Urinary bladder (tissue), 3 donors: ENCODE measurements at regions not wholly inside any gene's neighbourhood (a gene's known extent, or its start where the extent isn't known, plus 50 kb on each side); places are given as distances from the start of the nearest gene placed in this dataset.

Experiments used
- DNase-seq: peaks from one replicate; pipeline ENCODE4 v3.0.0-alpha.2; 2015; ENCODE audit errors: extremely low spot score
- H3K27ac ChIP-seq: one replicate; pipeline ENCODE4 v1.5.1; 2013; ENCODE audit warnings: low read depth, mild to moderate bottlenecking, moderate library complexity
- H3K36me3 ChIP-seq: one replicate; pipeline ENCODE4 v1.6.1; 2013; ENCODE audit warnings: mild to moderate bottlenecking, moderate library complexity; ENCODE audit not compliant: insufficient read depth
- H3K4me1 ChIP-seq: one replicate; pipeline ENCODE4 v1.6.1; 2013; ENCODE audit warnings: mild to moderate bottlenecking, moderate library complexity; ENCODE audit not compliant: insufficient read depth
- H3K4me3 ChIP-seq: one replicate; pipeline ENCODE4 v1.5.1; 2013; ENCODE audit warnings: low read depth, low read length
- WGBS: extraction: QIAGEN DNeasy Blood & Tissue Kit; methylation state at CpG from one replicate; pipeline ENCODE4 v1.1.7; 2013; 5-methylcytosine and 5-hydroxymethylcytosine counted together
- donor health status: healthy with polysubstance abuse.
- donor health status: healthy.

DNA sequence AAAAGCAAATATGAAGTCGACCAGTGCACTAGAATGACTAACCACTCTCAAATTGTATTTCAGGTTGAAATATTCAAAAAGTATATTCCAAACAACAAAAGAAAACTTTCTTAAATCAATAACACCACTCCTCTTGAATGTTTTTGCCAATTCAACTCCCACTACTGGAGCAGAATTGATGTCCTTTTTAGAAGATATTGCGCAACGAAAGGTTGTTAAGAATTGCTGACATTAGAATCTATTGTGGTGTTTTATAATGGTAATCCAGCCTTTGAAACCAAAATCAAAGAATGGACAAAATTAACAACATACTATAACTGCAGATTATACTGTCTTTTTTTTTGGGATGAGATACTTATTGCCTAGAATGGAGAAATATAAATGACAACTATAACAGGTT is 331.3 kb downstream of the GRXCR1 start:
- H3K36me3 ChIP-seq = no peaks in the 10 kb centered on the region
- no peak overlapping the region for H3K4me3 ChIP-seq
- no peaks in the 10 kb centered on the region for H3K4me1 ChIP-seq
- DNase-seq = no peak
- WGBS = 90% methylated on average over 3 of the region's 3 CpGs
- no peak overlapping the region for H3K27ac ChIP-seq

- H3K4me3 ChIP-seq = no peak overlapping the region
- WGBS = 34% methylated on average over 2 of the region's 2 CpGs
- no peaks in the 10 kb centered on the region for H3K4me1 ChIP-seq
- DNase-seq = no peak
- no peak overlapping the region for H3K27ac ChIP-seq
- no peaks in the 10 kb centered on the region for H3K36me3 ChIP-seq
Measured at GRCh38 chr4:43224559-43224958, 332.0 kb downstream of the GRXCR1 start.

DNA sequence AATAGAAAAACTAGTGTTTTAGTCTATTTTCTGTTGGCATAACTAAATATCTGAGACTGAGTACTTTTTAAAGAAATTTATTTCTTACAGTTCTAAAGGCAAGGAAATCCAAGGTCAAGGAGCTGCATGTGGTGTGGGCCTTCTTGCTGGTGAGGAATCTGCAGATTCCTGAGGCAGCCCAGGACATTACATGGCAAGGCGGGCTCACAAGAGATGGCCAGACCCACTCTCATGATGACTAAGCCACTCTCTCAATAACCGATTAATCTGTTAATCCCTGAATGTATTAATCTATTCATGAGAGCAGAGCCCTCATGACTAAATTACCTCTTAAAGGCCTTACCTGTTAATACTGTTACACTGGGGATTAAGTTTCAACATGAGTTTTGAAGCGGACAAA is 340.8 kb downstream of the GRXCR1 start:
- Histone ChIP-seq H3K4me1 (no peaks in the 10 kb centered on the region), H3K4me3 (no peak overlapping the region), H3K36me3 (no peaks in the 10 kb centered on the region), H3K27ac (no peak overlapping the region)
- 95% methylated on average over 3 of the region's 3 CpGs for WGBS
- DNase-seq = no peak

GRCh38 chr4:43234626-43235415 is 342.3 kb downstream of the GRXCR1 start:
- DNase-seq = no peak
- Histone ChIP-seq H3K4me1 (no peaks in the 10 kb centered on the region), H3K27ac (no peak overlapping the region), H3K4me3 (no peak overlapping the region), H3K36me3 (no peaks in the 10 kb centered on the region)
- 68% methylated on average over 5 of the region's 5 CpGs for WGBS

GRCh38 chr4:43238008-43238407 is 345.5 kb downstream of the GRXCR1 start:
- no peak for DNase-seq
- no peaks in the 10 kb centered on the region for H3K4me1 ChIP-seq
- H3K27ac ChIP-seq = no peak overlapping the region
- H3K4me3 ChIP-seq = no peak overlapping the region
- 58% methylated on average over 1 of the region's 1 CpG for WGBS
- no peaks in the 10 kb centered on the region for H3K36me3 ChIP-seq

DNA sequence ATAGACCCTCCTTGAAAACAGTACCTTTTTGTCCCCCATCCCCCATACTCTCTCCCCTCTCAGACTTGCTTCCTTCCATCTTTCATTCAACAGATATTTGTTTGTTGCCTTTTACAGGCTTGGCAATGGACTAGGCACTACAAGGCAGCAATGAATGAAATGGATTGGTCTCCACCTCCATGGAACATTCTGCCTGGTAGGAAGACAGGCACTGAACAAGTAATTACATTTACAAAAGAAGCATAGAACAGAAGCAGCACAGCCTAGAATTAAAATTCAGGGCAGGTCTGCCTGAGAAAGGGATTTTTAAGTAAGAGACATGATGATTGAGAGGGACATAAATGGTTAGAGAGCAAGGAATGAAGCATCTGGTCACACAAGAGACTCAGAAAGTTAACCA is 346.1 kb downstream of the GRXCR1 start:
- no peak overlapping the region for H3K27ac ChIP-seq
- H3K4me3 ChIP-seq = no peak overlapping the region
- H3K36me3 ChIP-seq = no peaks in the 10 kb centered on the region
- H3K4me1 ChIP-seq = no peaks in the 10 kb centered on the region
- DNase-seq = no peak

GRCh38 chr4:43241104-43241503 is 348.6 kb downstream of the GRXCR1 start:
- no peak for DNase-seq
- H3K4me1 ChIP-seq = no peaks in the 10 kb centered on the region
- no peaks in the 10 kb centered on the region for H3K36me3 ChIP-seq
- no peak overlapping the region for H3K27ac ChIP-seq
- no peak overlapping the region for H3K4me3 ChIP-seq

DNA sequence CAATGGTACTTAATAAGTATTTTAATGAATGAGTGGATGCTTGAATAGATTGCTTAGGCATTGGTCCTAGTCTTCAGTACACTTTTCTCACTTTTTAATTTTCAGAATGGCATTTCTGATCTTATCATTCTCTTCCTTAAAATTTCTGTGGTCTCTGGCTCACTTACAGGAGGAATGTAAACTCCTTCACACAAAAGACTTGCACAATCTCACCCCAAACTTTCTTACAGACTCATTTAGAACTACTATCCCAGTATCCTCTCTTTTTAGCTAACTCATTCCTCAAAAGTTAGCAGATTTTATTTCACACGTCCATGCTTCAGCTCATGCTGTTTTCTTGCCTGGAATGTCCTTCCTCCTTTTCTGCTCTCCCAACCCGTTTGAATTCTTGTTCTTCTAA is 350.1 kb downstream of the GRXCR1 start:
- no peaks in the 10 kb centered on the region for H3K4me1 ChIP-seq
- WGBS = 55% methylated on average over 2 of the region's 2 CpGs
- H3K4me3 ChIP-seq = no peak overlapping the region
- DNase-seq = no peak
- no peaks in the 10 kb centered on the region for H3K36me3 ChIP-seq
- H3K27ac ChIP-seq = no peak overlapping the region

GRCh38 chr4:43243433-43244116 is 351.1 kb downstream of the GRXCR1 start:
- H3K4me3 ChIP-seq = no peak overlapping the region
- no peak for DNase-seq
- no peaks in the 10 kb centered on the region for H3K4me1 ChIP-seq
- no peak overlapping the region for H3K27ac ChIP-seq
- 90% methylated on average over 4 of the region's 4 CpGs for WGBS
- no peaks in the 10 kb centered on the region for H3K36me3 ChIP-seq

DNA sequence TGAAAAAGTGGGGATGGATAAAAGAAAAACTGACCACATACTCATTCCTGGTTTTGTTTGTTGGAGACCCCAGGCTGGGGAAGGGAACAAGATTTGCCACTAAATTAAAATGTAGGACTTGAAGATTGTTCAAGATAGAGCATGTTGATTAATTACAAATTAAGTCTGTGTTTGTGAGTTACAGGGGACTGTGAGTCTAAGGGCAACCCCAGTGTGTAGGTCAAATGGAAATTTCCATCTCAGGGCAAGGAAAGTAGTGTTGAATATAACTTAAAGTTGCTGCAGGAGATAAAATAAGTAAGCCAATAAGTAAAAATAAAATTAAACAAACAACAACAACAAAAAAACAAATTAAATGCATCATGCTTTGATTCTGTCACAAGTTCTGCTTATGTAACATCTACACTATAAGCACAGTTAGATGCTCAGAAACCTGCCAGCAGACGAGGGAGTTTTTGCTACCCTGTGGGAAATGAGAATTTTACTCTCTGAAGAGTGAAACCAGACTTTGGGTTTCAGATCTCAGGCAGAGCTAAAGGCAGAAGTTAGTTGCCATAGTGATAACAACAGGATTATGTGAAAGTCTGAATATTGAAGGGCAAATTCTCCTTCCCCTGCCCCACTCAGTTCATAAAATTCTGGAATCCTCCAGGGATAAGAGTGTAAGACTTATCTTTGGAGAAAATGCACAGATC is 352.3 kb downstream of the GRXCR1 start:
- Histone ChIP-seq H3K4me1 (no peaks in the 10 kb centered on the region), H3K27ac (no peak overlapping the region), H3K36me3 (no peaks in the 10 kb centered on the region), H3K4me3 (no peak overlapping the region)
- no peak for DNase-seq
- whole genome bisulfite sequencing = 35% methylated on average over 1 of the region's 1 CpG

GRCh38 chr4:43251841-43252240 is 359.3 kb downstream of the GRXCR1 start:
- H3K36me3 ChIP-seq = no peaks in the 10 kb centered on the region
- DNase-seq = no peak
- 50% methylated on average over 2 of the region's 2 CpGs for WGBS

GRCh38 chr4:43253541-43253940 is 361.0 kb downstream of the GRXCR1 start:
- H3K4me3 ChIP-seq = no peak overlapping the region
- DNase-seq = no peak
- no peaks in the 10 kb centered on the region for H3K4me1 ChIP-seq
- no peak overlapping the region for H3K27ac ChIP-seq
- H3K36me3 ChIP-seq = no peaks in the 10 kb centered on the region

More at GRCh38 chr4:43251841-43252240, 359.3 kb downstream of the GRXCR1 start:
- Histone ChIP-seq H3K4me3 (no peak overlapping the region), H3K4me1 (no peaks in the 10 kb centered on the region), H3K27ac (no peak overlapping the region)

GRCh38 chr4:43264730-43265129 is 372.2 kb downstream of the GRXCR1 start:
- H3K4me3 ChIP-seq = no peak overlapping the region
- H3K27ac ChIP-seq = no peak overlapping the region
- DNase-seq = no peak
- no peaks in the 10 kb centered on the region for H3K36me3 ChIP-seq
- H3K4me1 ChIP-seq = no peaks in the 10 kb centered on the region

DNA sequence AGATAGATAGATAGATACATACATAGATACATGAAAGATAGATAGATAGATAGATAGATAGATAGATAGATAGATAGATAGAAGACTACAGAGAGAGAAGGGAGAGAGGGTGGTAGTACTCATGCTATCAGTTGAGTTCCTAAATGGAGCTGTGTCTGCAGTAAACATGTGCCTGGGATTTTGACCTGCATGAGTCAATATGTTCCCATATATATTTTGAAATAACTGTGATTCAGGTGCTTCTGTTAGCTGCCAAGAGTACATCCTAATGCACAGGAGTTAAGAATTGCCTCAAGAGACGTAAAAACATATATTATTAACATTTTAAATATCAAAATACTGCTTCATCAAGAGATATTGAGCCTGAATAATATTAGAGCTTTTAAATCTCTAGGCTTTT is 379.4 kb downstream of the GRXCR1 start:
- no peaks in the 10 kb centered on the region for H3K36me3 ChIP-seq
- no peak overlapping the region for H3K4me3 ChIP-seq
- 0% methylated on average over 1 of the region's 1 CpG for WGBS
- no peak overlapping the region for H3K27ac ChIP-seq
- no peak for DNase-seq
- H3K4me1 ChIP-seq = no peaks in the 10 kb centered on the region
